Nephron progenitor cell (in vitro differentiated cells): ENCODE measurements at regions not wholly inside any gene's neighbourhood (a gene's known extent, or its start where the extent isn't known, plus 50 kb on each side); places are given as distances from the start of the nearest gene placed in this dataset.
A peak's percentile ranks its signal among the peaks of the same experiment; 100 is the strongest.

Source experiments
- DNase-seq: peaks from one replicate; pipeline ENCODE4 v3.0.0; 2021
- H3K27ac Mint-ChIP-seq: 2 replicates; pipeline ENCODE4 v1.8.0; 2021; ENCODE audit warnings: mild to moderate bottlenecking, moderate library complexity, mixed read lengths
- H3K27me3 Mint-ChIP-seq: 2 replicates; pipeline ENCODE4 v1.8.0; 2021; ENCODE audit warnings: mild to moderate bottlenecking, low read depth, mixed read lengths; ENCODE audit not compliant: poor library complexity
- H3K36me3 Mint-ChIP-seq: 2 replicates; pipeline ENCODE4 v1.8.0; 2021; ENCODE audit warnings: low read depth, mixed read lengths
- H3K4me1 Mint-ChIP-seq: 2 replicates; pipeline ENCODE4 v1.8.0; 2021; ENCODE audit warnings: mixed read lengths
- H3K4me3 Mint-ChIP-seq: 2 replicates; pipeline ENCODE4 v1.8.0; 2021; ENCODE audit warnings: mild to moderate bottlenecking, moderate library complexity, mixed read lengths
- H3K9me3 Mint-ChIP-seq: 2 replicates; pipeline ENCODE4 v1.8.0; 2021; ENCODE audit warnings: mild to moderate bottlenecking, moderate library complexity, mixed read lengths
- TF ChIP-seq, protein P1 (sequence below): fragments of 200-600 bp; sonication (generic); IDR thresholded peaks from 2 replicates; pipeline ENCODE4 v1.5.0; 2021; ENCODE audit warnings: antibody characterized with exemption

DNA sequence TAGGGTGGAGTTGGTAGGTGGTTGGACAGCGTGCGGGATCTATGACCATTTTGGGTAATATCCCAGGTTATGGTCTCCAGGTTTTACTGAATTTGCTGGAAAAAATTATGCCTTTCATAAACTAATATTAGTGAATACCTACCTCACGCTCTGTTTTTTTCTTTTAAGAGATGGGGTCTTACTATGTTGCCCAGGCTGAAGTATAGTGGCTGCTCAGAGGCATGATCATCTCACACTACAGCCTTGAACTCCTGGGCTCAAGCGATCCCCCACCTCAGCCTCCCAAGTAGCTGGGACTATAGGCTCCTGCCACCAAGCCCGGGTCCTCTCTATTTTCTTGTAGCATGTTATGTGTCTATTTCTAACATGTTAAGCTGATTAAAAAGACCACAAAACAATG lies 100.2 kb downstream of the RHOU start:
- H3K27ac Mint-ChIP-seq, result no peak overlapping the region
- no peaks in the 10 kb centered on the region for H3K36me3 Mint-ChIP-seq
- H3K27me3 Mint-ChIP-seq, result peaks cover 8% of the 10 kb centered on the region
- H3K4me1 Mint-ChIP-seq, result peaks cover 84% of the 10 kb centered on the region
- no peak overlapping the region for H3K4me3 Mint-ChIP-seq
- no peaks in the 10 kb centered on the region for H3K9me3 Mint-ChIP-seq
- TF ChIP-seq, protein P1, sequence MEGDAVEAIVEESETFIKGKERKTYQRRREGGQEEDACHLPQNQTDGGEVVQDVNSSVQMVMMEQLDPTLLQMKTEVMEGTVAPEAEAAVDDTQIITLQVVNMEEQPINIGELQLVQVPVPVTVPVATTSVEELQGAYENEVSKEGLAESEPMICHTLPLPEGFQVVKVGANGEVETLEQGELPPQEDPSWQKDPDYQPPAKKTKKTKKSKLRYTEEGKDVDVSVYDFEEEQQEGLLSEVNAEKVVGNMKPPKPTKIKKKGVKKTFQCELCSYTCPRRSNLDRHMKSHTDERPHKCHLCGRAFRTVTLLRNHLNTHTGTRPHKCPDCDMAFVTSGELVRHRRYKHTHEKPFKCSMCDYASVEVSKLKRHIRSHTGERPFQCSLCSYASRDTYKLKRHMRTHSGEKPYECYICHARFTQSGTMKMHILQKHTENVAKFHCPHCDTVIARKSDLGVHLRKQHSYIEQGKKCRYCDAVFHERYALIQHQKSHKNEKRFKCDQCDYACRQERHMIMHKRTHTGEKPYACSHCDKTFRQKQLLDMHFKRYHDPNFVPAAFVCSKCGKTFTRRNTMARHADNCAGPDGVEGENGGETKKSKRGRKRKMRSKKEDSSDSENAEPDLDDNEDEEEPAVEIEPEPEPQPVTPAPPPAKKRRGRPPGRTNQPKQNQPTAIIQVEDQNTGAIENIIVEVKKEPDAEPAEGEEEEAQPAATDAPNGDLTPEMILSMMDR, result no peak
- no peak for DNase-seq

DNA sequence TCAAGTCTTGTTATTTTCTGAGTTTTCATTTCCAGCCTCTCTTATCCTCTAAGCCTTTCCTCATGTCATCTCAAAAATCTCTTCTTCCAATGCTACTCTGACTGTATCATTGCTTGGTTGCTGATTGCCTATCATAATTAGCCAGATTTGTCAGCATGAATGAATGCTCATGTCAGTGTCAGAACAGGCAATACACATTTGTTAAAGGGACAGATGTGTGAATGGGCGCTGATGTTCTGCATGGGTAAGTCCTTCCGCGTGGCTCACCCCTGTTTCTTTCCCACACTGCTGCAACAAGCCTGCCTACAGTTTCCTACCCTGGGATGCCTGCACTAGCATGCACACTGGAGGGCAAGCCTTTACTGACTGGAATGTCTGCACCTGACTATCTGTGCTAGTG lies 100.6 kb downstream of the RHOU start:
- Mint-ChIP-seq H3K4me1 (peaks cover 81% of the 10 kb centered on the region), H3K4me3 (no peak overlapping the region), H3K27me3 (peaks cover 6% of the 10 kb centered on the region), H3K27ac (no peak overlapping the region), H3K9me3 (no peaks in the 10 kb centered on the region), H3K36me3 (no peaks in the 10 kb centered on the region)
- no peak for DNase-seq
- TF ChIP-seq, protein P1, result no peak

DNA sequence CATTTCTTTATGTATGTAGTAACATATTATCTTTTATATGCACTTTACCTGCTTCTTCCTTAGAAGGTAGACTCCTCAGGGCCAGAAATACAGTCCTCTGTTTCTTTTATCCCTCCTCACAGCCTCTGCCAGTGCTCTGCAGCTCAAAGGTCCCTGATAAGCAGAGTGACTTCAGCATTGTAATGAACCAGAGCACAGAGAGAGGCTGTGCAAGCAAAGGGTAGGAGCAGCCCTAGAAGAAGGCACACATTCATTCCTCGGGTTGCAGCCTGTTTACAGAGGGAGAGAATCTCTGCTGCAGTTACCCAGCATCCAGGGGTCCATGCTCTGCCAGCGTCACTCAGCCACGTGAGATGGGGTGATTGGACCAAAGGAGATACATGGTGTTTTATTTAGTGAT lies 101.1 kb downstream of the RHOU start:
- Mint-ChIP-seq H3K9me3 (no peaks in the 10 kb centered on the region), H3K27me3 (peaks cover 6% of the 10 kb centered on the region), H3K4me1 (peaks cover 76% of the 10 kb centered on the region), H3K36me3 (no peaks in the 10 kb centered on the region), H3K4me3 (no peak overlapping the region), H3K27ac (peak overlapping the region; percentile 37)
- TF ChIP-seq, protein P1, result no peak
- no peak for DNase-seq

DNA sequence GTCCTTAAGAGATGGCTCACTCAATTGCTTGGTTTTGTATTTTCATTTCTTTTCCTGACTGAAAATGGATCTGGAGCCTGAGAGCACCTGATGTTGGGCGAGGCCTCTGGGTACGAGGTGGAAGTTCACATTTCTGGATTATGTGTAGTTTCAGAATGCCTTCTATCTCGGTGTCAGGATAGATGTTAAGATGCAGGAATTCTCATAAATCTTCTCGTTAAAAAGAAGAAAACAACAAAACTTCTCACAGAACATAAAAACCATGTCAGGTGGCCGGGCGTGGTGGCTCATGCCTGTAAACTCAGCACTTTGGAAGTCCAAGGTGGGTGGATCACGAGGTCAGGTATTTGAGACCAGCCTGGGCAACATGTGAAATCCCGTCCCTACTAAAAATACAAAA lies 101.8 kb downstream of the RHOU start:
- H3K36me3 Mint-ChIP-seq, result no peaks in the 10 kb centered on the region
- TF ChIP-seq, protein P1, result no peak
- H3K4me3 Mint-ChIP-seq, result no peak overlapping the region
- peaks cover 5% of the 10 kb centered on the region for H3K9me3 Mint-ChIP-seq
- H3K27ac Mint-ChIP-seq, result no peak overlapping the region
- DNase-seq, result no peak
- H3K27me3 Mint-ChIP-seq, result peaks cover 6% of the 10 kb centered on the region
- H3K4me1 Mint-ChIP-seq, result peaks cover 73% of the 10 kb centered on the region

DNA sequence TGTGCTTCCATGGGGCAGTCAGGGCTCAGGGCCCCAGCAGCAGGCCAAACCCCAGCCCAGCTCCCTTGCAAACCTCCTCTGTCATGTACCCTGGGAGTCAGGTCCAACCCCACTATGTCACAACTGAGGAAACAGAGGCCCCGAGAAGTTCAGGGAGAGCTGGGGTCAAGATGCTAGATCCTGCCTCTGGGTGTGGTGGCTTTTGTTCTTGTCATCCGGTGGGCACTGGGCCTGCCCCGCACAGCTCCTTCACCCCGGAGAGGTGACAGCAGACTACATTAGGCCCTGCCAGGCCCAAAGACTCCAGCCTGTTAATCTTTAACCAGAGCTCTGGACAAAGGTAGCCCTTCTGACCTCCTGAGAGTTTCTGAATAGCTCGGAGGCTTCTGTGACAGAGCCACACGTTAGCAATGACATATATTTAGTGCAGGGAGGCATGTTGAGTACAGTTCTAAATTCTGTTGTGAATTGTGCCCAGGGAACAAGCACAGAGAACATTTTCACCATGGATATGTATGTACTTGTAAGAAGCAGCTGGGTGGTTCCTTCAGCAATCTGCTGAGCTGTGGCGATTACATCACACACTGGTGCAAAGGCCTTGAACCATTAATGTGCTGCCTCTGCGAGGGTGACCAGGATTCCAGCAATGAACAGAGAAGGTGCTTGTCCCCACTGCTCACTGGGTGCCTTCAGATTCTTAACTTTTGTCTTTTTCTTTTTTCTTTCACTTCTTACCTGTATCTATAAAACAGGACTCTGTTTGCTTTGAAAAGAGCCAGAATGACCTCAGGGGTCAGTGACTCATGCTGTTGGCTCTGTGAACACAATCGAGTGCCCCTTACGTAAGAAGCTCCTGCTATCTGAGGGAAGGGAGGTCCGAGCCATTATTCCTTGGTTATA lies 102.8 kb downstream of the RHOU start:
- Mint-ChIP-seq H3K27ac (peak overlapping the region; percentile 97), H3K4me3 (no peak overlapping the region), H3K36me3 (peaks cover 5% of the 10 kb centered on the region), H3K27me3 (peaks cover 6% of the 10 kb centered on the region), H3K9me3 (peaks cover 15% of the 10 kb centered on the region), H3K4me1 (peaks cover 64% of the 10 kb centered on the region)
- no peak for DNase-seq
- TF ChIP-seq, protein P1, result no peak
